Mucosa of descending colon (tissue), 3 donors: ENCODE measurements at regions not wholly inside any gene's neighbourhood (a gene's known extent, or its start where the extent isn't known, plus 50 kb on each side); places are given as distances from the start of the nearest gene placed in this dataset.
"Not testable (repeated sequence)": the region's sequence is repeated elsewhere in the genome, so short reads cannot be mapped to it uniquely, and the experiment has no call there.

ENCODE experiments used
- ATAC-seq: fragments of 200-7000 bp; cut with Tn5 transposase; one replicate; pipeline ENCODE4 v1.9.1; 2020; ENCODE audit warnings: mild to moderate bottlenecking, moderate library complexity
- DNase-seq, 3 donors: peaks; one replicate each; pipeline ENCODE4 v3.0.0-alpha.2; 2020
- H3K36me3 ChIP-seq: fragments of 200-600 bp; one replicate; pipeline ENCODE4 v1.8.0; 2021; ENCODE audit warnings: low read depth, mild to moderate bottlenecking
- H3K4me1 ChIP-seq: fragments of 200-600 bp; one replicate; pipeline ENCODE4 v1.8.0; 2021; ENCODE audit warnings: low read depth, mild to moderate bottlenecking
- H3K4me3 ChIP-seq: fragments of 200-600 bp; one replicate; pipeline ENCODE4 v1.8.0; 2021; ENCODE audit warnings: mild to moderate bottlenecking
- H3K9me3 ChIP-seq: fragments of 200-600 bp; one replicate; pipeline ENCODE4 v1.8.0; 2021; ENCODE audit warnings: mild to moderate bottlenecking
- CTCF ChIP-seq: fragments of 200-600 bp; IDR thresholded peaks from one replicate; pipeline ENCODE4 v1.8.0; 2022; ENCODE audit warnings: antibody characterized with exemption, mild to moderate bottlenecking
- intact Hi-C, 2 donors: fragments of 100-400 bp; cut with DNase I in 1 of 2; cut with micrococcal nuclease in 1 of 2; formaldehyde crosslinking; loops; one replicate each; pipeline versions ENCODE4 v1.11.0 to v1.11.1; 2022; cut with DNase I, micrococcal nuclease
- donor health status: DM: no; HTN: no; CAD: no; lungs with moderate emphysema.
- donor health status: DM: no; HTN: no; CAD: no.
- donor health status: DM: no; HTN: yes; CAD: no.

DNA sequence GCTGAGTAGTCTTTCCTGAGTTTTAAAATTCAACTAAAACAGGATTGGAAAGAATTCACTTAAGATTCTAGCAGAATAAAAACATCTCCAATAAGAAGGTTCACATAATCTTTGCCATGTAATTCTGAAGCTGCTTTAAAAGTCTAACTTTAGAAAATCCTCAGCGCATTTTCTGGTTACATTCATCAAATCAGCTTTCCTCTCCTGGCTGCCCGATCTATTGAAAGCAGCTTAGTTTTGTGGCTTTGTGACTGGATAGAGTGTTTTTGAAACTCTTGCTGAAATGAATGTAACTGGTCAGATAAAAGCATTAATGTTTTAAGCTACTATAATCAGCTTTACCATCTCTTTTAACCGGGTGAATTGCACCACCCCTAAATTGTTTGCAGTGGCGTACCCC is 66.8 kb downstream of the DOP1B start:
- no peak overlapping the region for H3K4me3 ChIP-seq
- no peak for TF ChIP-seq CTCF
- DNase-seq: no peak
- no peaks in the 10 kb centered on the region for H3K9me3 ChIP-seq
- no peaks in the 10 kb centered on the region for H3K36me3 ChIP-seq
- H3K4me1 ChIP-seq: no peaks in the 10 kb centered on the region
- intact Hi-C loops: no loop called here
- no peak for ATAC-seq

- no peak overlapping the region for H3K4me3 ChIP-seq
- H3K4me1 ChIP-seq: peaks cover 2% of the 10 kb centered on the region
- H3K9me3 ChIP-seq: no peaks in the 10 kb centered on the region
- intact Hi-C loops: no loop called here
- H3K36me3 ChIP-seq: no peaks in the 10 kb centered on the region
- no peak for TF ChIP-seq CTCF
- ATAC-seq: no peak
- DNase-seq: no peak
Observed at GRCh38 chr21:36229181-36229580, 72.6 kb downstream of the DOP1B start.

DNA sequence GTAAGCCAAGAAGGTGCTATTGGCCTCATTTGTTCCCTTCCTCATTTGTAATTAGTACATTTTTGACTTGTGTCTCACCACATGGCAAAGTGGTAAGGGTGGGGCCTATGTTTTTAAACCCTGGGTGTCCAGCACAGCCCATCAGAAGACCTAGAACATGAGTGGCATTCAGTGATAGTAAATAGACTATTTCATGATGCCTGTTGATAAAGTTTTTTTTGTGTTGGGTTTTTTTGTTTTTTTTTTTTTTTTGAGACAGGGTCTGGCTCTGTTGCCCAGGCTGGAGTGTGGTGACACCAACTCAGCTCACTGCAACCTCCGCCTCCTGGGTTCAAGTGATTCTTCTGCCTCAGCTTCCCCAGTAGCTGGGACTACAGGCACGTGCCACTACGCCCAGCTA is 74.8 kb downstream of the DOP1B start:
- H3K9me3 ChIP-seq, intact Hi-C loops, DNase-seq, H3K36me3 ChIP-seq, H3K4me3 ChIP-seq, H3K4me1 ChIP-seq, ATAC-seq: not testable (repeated sequence)

- intact Hi-C loops: no loop called here
- Histone ChIP-seq H3K9me3 (no peaks in the 10 kb centered on the region), H3K4me3 (no peak overlapping the region), H3K4me1 (peaks cover 2% of the 10 kb centered on the region), H3K36me3 (no peaks in the 10 kb centered on the region)
- DNase-seq (no peak), ATAC-seq (no peak)
- TF ChIP-seq CTCF: no peak
Observed at GRCh38 chr21:36232641-36233040, 76.0 kb downstream of the DOP1B start.

DNA sequence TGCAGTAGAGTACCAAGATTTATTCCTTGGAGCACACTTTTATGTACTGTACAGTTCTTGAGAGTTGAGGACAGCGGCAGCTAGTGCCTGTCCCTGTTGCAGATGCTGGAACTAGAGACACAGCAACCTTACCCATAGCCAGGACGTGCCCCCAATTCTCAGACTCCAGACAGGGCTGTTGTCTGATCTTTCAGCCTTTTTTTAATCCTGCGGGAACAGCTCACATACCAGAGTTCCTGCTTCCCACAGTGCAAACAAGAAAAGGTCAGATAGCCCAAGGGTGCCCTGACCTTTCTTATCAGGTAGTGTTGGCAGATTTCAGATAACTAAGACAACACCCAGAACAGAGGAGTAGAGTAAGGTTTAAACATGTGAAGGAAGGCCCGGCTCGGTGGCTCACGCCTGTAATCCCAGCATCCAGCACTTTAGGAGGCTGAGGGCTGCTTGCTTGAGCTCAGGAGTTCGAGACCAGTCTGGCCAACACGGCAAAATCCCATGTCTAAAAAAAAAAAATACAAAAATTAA is 78.5 kb downstream of the DOP1B start:
- Histone ChIP-seq H3K36me3 (no peaks in the 10 kb centered on the region), H3K4me1 (peaks cover 2% of the 10 kb centered on the region), H3K9me3 (no peaks in the 10 kb centered on the region), H3K4me3 (no peak overlapping the region)
- intact Hi-C loops: no loop called here
- no peak for DNase-seq
- ATAC-seq: peak; percentile 77
- no peak for TF ChIP-seq CTCF

GRCh38 chr21:36236052-36236730 is 79.6 kb downstream of the DOP1B start:
- DNase-seq: no peak
- H3K4me3 ChIP-seq: no peak overlapping the region
- peaks cover 2% of the 10 kb centered on the region for H3K4me1 ChIP-seq
- no peak for ATAC-seq
- no peaks in the 10 kb centered on the region for H3K9me3 ChIP-seq
- TF ChIP-seq CTCF: no peak
- intact Hi-C loops: no loop called here
- H3K36me3 ChIP-seq: peaks cover 4% of the 10 kb centered on the region
